ENCODE measurements at regions not wholly inside any gene's neighbourhood (a gene's known extent, or its start where the extent isn't known, plus 50 kb on each side); places are given as distances from the start of the nearest gene placed in this dataset.

DNA sequence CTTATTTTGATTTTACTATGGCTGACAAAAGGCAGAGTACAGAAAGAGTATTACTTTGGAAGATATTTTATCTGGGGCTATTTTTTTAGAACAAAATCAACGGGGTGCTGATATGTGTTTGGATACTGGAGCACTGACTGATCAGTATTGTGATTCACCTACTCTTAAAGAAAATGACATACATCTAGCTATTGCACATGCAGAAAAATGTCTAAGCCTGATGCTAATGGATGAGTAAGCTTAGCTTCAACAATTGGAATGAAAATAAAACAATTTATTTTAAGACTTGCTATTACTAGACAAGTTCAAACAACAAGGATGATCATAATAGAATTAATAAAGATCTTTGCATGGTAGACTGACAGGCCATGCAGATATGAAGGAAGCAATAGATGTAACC, 262.0 kb downstream of the PPP1R2C start:
- Histone ChIP-seq H3K27me3 (ENCODE audit: control insufficient read depth, insufficient read depth, low read length) (no peaks in the 10 kb centered on the region), H3K4me1 (ENCODE audit: control insufficient read depth, insufficient read depth, low read length) (no peaks in the 10 kb centered on the region), H3K36me3 (ENCODE audit: control insufficient read depth, insufficient read depth, low read length) (no peaks in the 10 kb centered on the region), H3K9me3 (ENCODE audit: control insufficient read depth, insufficient read depth, low read length) (no peaks in the 10 kb centered on the region), H3K9ac (ENCODE audit: low read depth, low read length) (no peak overlapping the region), H3K4me3 (ENCODE audit: low read depth, low read length) (no peak overlapping the region)

DNA sequence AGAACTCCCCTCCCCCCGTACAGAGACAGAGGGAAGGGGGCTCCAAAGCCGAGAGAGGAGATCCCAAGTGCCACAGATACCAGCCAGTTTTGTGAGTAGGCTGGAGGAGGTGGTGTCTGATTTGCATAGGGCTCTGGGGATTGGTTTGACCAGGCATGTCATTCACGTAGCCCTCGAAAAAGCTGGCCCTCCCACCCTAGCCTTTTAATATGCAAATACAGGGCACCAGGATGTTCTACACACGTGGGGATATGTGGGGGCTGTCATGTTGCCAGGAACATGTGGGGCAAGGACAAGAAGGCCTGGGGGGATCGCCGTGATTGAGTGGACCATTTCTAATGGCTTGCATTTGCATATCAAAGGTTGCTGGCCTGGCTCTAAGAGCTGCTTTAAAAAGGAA, 272.9 kb downstream of the PPP1R2C start:
- H3K4me3 ChIP-seq (ENCODE audit: low read depth, low read length), result peak overlapping the region; percentile 10
- no peaks in the 10 kb centered on the region for H3K36me3 ChIP-seq (ENCODE audit: control insufficient read depth, insufficient read depth, low read length)
- H3K4me1 ChIP-seq (ENCODE audit: control insufficient read depth, insufficient read depth, low read length), result no peaks in the 10 kb centered on the region
- no peaks in the 10 kb centered on the region for H3K9me3 ChIP-seq (ENCODE audit: control insufficient read depth, insufficient read depth, low read length)
- no peak overlapping the region for H3K9ac ChIP-seq (ENCODE audit: low read depth, low read length)
- no peaks in the 10 kb centered on the region for H3K27me3 ChIP-seq (ENCODE audit: control insufficient read depth, insufficient read depth, low read length)

DNA sequence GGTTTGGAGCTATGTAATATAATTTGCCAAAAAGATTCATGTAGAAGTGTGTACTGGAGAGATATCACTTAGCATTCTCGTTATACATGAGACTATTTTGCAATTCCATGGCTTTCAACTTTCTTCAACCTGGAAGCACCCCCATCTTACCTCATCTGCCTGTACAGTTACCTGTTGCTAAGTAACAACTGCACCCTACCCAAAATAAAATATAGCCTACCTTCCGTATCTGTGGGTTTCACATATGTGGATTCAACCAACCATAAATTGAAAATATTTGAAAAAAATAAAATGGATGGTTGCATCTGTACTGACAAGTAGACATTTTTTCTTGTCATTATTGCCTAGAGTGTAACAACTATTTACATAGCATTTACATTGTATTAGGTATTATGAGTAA, 278.3 kb downstream of the PPP1R2C start:
- no peaks in the 10 kb centered on the region for H3K9me3 ChIP-seq (ENCODE audit: control insufficient read depth, insufficient read depth, low read length)
- H3K4me1 ChIP-seq (ENCODE audit: control insufficient read depth, insufficient read depth, low read length), result no peaks in the 10 kb centered on the region
- no peak overlapping the region for H3K4me3 ChIP-seq (ENCODE audit: low read depth, low read length)
- no peaks in the 10 kb centered on the region for H3K27me3 ChIP-seq (ENCODE audit: control insufficient read depth, insufficient read depth, low read length)
- H3K9ac ChIP-seq (ENCODE audit: low read depth, low read length), result no peak overlapping the region
- H3K36me3 ChIP-seq (ENCODE audit: control insufficient read depth, insufficient read depth, low read length), result no peaks in the 10 kb centered on the region

DNA sequence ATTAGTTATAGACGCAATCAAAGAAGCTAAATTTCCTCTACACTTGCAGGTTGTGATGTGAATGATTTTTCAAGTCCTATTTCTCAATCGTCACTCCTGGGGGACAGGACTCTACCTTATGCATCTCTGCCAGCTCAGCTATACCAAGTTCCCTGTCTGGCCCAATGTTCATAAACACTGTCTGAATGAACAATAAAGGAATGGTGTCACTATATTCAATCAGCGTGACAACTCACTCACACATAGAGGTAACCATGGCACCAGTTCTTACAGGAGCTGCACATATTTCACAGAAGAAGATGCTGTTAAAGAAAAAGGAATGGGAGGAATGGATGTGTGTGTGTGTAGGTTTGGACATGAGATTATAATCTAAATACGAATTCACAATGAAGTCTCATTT, 280.6 kb downstream of the PPP1R2C start:
- no peak overlapping the region for H3K4me3 ChIP-seq (ENCODE audit: low read depth, low read length)
- H3K27me3 ChIP-seq (ENCODE audit: control insufficient read depth, insufficient read depth, low read length), result no peaks in the 10 kb centered on the region
- H3K4me1 ChIP-seq (ENCODE audit: control insufficient read depth, insufficient read depth, low read length), result no peaks in the 10 kb centered on the region

DNA sequence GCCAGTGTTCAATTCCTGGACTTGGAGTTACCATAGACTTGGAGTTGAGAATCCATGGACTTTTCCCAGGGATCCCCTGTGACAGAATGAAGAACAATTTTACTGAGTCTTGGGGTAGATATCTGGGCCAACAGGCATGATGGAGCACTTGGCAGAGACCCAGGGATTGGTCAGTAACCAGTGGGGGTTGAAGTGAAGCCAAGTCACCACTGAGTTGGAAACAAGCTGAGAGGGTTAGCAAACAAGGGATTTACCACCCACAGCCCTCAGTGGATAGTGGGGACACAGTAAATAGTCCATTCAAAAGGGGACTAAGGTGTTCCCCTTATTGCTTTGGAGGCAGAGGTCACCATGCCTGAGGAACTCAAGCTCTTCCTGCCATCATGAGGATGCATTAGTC, 281.7 kb downstream of the PPP1R2C start:
- H3K9ac ChIP-seq (ENCODE audit: low read depth, low read length), result no peak overlapping the region
- H3K36me3 ChIP-seq (ENCODE audit: control insufficient read depth, insufficient read depth, low read length), result no peaks in the 10 kb centered on the region
- no peak overlapping the region for H3K4me3 ChIP-seq (ENCODE audit: low read depth, low read length)
- H3K4me1 ChIP-seq (ENCODE audit: control insufficient read depth, insufficient read depth, low read length), result no peaks in the 10 kb centered on the region
- H3K9me3 ChIP-seq (ENCODE audit: control insufficient read depth, insufficient read depth, low read length), result no peaks in the 10 kb centered on the region
- H3K27me3 ChIP-seq (ENCODE audit: control insufficient read depth, insufficient read depth, low read length), result no peaks in the 10 kb centered on the region

More for the DNA sequence above, 280.6 kb downstream of the PPP1R2C start:
- Histone ChIP-seq H3K36me3 (ENCODE audit: control insufficient read depth, insufficient read depth, low read length) (no peaks in the 10 kb centered on the region), H3K9me3 (ENCODE audit: control insufficient read depth, insufficient read depth, low read length) (no peaks in the 10 kb centered on the region), H3K9ac (ENCODE audit: low read depth, low read length) (no peak overlapping the region)

DNA sequence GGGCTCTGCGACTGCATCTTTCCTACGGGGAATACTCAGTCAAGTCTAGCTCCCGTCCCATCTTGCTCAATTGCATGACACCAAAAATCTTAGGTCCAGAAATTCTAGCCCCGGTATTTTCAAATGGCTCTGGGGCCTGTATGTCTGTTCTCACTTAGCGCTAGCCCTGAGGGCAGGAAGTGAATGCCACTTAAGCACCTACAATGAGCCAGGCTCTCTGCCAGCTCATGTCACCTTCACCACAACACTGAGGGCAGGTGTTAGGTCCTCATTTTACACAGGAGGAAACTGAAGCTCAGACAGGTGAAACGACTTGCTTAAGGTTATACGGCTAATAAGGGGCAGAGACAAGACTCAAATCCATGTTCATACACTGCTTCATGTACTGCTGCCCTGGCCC, 282.8 kb downstream of the PPP1R2C start:
- H3K4me1 ChIP-seq (ENCODE audit: control insufficient read depth, insufficient read depth, low read length), result no peaks in the 10 kb centered on the region
- no peaks in the 10 kb centered on the region for H3K27me3 ChIP-seq (ENCODE audit: control insufficient read depth, insufficient read depth, low read length)
- no peaks in the 10 kb centered on the region for H3K36me3 ChIP-seq (ENCODE audit: control insufficient read depth, insufficient read depth, low read length)
- H3K9me3 ChIP-seq (ENCODE audit: control insufficient read depth, insufficient read depth, low read length), result no peaks in the 10 kb centered on the region
- no peak overlapping the region for H3K9ac ChIP-seq (ENCODE audit: low read depth, low read length)
- H3K4me3 ChIP-seq (ENCODE audit: low read depth, low read length), result no peak overlapping the region

DNA sequence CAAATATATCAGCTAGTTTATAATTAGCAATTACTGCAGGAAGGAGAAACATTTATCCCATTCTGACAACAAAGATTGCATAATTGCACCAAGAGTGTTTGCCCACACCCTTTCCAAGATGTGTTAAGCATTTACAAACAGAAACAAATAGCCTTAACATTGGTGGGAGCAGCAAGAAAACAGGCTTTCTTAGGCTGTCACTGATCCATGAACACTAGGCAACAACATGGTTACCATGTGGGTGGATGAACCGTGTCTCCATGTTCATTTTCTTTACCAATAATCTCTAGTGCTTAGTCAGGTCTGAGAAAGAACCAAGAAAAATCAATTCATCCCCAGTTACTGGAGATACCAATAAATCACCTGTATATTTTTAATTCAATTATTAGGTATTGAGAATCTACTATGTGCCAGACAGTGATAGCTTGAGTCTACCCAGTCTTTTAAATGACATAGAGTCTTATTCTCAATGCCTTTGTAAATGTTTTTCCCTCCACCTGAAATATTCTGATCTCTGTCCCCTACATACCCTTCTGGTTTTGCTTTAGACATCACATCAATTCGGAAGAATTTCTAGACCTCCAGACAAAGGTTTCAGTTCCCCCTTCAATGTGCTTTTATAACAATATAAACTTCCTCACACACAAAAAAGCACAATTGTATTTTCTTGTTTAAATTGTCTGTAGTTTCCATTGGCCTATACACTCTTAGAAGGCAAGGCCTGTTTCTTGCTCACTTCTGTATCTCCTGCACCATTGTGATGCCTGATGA, 286.6 kb downstream of the PPP1R2C start:
- Histone ChIP-seq H3K4me3 (ENCODE audit: low read depth, low read length) (no peak overlapping the region), H3K9ac (ENCODE audit: low read depth, low read length) (no peak overlapping the region), H3K27me3 (ENCODE audit: control insufficient read depth, insufficient read depth, low read length) (no peaks in the 10 kb centered on the region), H3K4me1 (ENCODE audit: control insufficient read depth, insufficient read depth, low read length) (no peaks in the 10 kb centered on the region), H3K9me3 (ENCODE audit: control insufficient read depth, insufficient read depth, low read length) (no peaks in the 10 kb centered on the region), H3K36me3 (ENCODE audit: control insufficient read depth, insufficient read depth, low read length) (no peaks in the 10 kb centered on the region)

DNA sequence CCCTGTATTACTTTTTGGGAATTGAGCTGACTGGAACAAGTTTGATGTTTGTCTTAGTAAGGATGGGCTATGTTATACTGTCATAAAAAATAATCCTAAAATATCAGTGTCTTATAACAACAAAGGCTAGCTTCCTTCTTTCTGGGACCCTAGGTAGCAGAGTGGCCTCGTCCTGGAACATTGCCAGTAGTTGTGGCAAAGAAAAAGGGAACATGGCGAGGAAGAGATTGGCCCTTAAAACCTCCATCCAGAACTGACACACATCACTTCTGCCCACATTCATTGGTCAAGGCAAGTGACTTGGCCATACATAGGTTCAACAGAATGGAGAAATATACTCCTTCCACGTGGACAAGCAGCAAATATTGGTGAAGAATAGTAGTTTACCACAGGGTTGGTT, 287.9 kb downstream of the PPP1R2C start:
- Histone ChIP-seq H3K9ac (ENCODE audit: low read depth, low read length) (no peak overlapping the region), H3K27me3 (ENCODE audit: control insufficient read depth, insufficient read depth, low read length) (no peaks in the 10 kb centered on the region), H3K4me3 (ENCODE audit: low read depth, low read length) (no peak overlapping the region), H3K4me1 (ENCODE audit: control insufficient read depth, insufficient read depth, low read length) (no peaks in the 10 kb centered on the region), H3K9me3 (ENCODE audit: control insufficient read depth, insufficient read depth, low read length) (no peaks in the 10 kb centered on the region), H3K36me3 (ENCODE audit: control insufficient read depth, insufficient read depth, low read length) (no peaks in the 10 kb centered on the region)

DNA sequence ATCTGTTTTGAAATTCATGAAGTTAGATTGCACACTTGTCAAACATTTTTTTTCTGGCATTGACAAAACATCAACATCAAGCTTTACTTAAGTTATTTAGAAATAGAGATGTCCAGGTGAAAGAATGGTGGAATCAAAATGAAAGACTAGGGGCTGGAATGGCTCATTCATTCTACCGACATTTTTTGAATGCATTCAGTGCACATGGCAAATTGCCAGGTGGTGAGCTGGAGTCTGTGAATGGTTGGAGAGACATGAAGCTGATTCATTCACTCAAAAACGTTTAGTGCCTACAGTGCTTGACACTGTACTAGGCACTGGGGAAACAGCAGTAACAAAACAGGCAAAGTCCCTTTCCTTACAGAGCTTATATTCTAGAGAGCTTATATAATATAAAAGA, 292.4 kb downstream of the PPP1R2C start:
- H3K4me3 ChIP-seq (ENCODE audit: low read depth, low read length), result no peak overlapping the region
- no peak overlapping the region for H3K9ac ChIP-seq (ENCODE audit: low read depth, low read length)
- H3K4me1 ChIP-seq (ENCODE audit: control insufficient read depth, insufficient read depth, low read length), result no peaks in the 10 kb centered on the region
- H3K36me3 ChIP-seq (ENCODE audit: control insufficient read depth, insufficient read depth, low read length), result no peaks in the 10 kb centered on the region
- no peaks in the 10 kb centered on the region for H3K27me3 ChIP-seq (ENCODE audit: control insufficient read depth, insufficient read depth, low read length)
- H3K9me3 ChIP-seq (ENCODE audit: control insufficient read depth, insufficient read depth, low read length), result no peaks in the 10 kb centered on the region

DNA sequence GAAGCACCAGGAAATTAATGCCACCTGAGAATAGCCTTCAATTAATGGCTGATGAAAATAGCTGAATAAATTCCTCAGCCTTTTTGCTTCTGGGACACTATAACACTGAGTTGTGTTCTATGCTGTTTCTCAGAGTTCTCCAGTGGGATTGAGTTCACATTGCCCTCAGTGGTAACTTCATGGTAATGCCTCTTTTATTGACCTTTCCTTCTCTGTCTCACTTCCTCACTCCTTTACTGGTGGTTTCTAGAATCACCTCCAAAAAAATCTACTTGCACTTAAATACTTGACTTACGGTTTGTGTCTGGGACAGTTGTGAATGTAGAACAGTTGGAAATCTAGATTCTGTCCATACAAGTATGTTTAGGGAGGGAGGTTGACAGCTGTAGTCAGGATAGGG, 293.7 kb downstream of the PPP1R2C start:
- no peaks in the 10 kb centered on the region for H3K27me3 ChIP-seq (ENCODE audit: control insufficient read depth, insufficient read depth, low read length)

DNA sequence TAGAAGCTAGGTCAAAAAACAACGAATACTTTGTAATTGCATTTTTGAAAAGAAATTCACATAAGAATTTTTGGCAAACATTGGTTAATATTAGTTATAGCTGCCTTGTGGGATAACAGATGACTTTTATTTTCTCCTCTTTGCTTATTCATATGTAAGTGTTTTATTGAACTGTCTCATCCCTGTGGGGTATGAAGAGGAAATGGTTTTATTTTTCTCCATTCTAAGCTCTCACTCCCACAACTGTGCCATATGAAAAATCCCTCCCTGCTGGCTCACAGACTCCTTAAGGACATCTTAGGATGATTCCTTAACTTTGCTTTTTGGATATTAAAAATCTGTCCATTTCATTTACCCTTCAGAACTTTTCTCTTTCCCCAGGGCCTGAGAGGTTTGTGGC, 300.6 kb downstream of the PPP1R2C start:
- no peak overlapping the region for H3K9ac ChIP-seq (ENCODE audit: low read depth, low read length)
- H3K4me1 ChIP-seq (ENCODE audit: control insufficient read depth, insufficient read depth, low read length), result no peaks in the 10 kb centered on the region
- no peaks in the 10 kb centered on the region for H3K27me3 ChIP-seq (ENCODE audit: control insufficient read depth, insufficient read depth, low read length)

More for the DNA sequence above, 293.7 kb downstream of the PPP1R2C start:
- Histone ChIP-seq H3K9ac (ENCODE audit: low read depth, low read length) (no peak overlapping the region), H3K9me3 (ENCODE audit: control insufficient read depth, insufficient read depth, low read length) (no peaks in the 10 kb centered on the region), H3K4me3 (ENCODE audit: low read depth, low read length) (no peak overlapping the region), H3K36me3 (ENCODE audit: control insufficient read depth, insufficient read depth, low read length) (no peaks in the 10 kb centered on the region), H3K4me1 (ENCODE audit: control insufficient read depth, insufficient read depth, low read length) (no peaks in the 10 kb centered on the region)

DNA sequence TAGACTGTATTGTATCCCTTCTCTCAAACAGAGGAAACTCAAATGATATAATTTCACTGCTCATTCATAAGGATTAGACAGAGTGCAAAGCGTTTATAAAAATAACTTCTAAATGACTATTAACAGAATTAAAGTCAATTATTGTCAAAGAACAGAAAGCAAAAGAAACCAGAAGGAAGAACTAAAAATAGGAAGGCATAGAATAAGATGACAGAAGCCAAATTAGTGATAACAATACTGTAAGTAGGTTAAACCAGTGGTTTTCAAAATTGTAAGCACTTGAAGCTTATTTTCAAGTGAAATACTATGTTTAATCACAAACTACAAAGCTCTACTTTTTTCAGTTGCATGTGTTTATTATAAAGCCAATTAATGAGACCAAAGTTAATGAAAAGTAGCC, 305.2 kb downstream of the PPP1R2C start:
- Histone ChIP-seq H3K4me3 (ENCODE audit: low read depth, low read length) (no peak overlapping the region), H3K9ac (ENCODE audit: low read depth, low read length) (no peak overlapping the region), H3K27me3 (ENCODE audit: control insufficient read depth, insufficient read depth, low read length) (no peaks in the 10 kb centered on the region), H3K4me1 (ENCODE audit: control insufficient read depth, insufficient read depth, low read length) (no peaks in the 10 kb centered on the region), H3K36me3 (ENCODE audit: control insufficient read depth, insufficient read depth, low read length) (no peaks in the 10 kb centered on the region), H3K9me3 (ENCODE audit: control insufficient read depth, insufficient read depth, low read length) (no peaks in the 10 kb centered on the region)

More for the DNA sequence above, 300.6 kb downstream of the PPP1R2C start:
- Histone ChIP-seq H3K36me3 (ENCODE audit: control insufficient read depth, insufficient read depth, low read length) (no peaks in the 10 kb centered on the region), H3K4me3 (ENCODE audit: low read depth, low read length) (no peak overlapping the region), H3K9me3 (ENCODE audit: control insufficient read depth, insufficient read depth, low read length) (no peaks in the 10 kb centered on the region)
